Mucosa of descending colon (tissue), 3 donors: ENCODE measurements at regions not wholly inside any gene's neighbourhood (a gene's known extent, or its start where the extent isn't known, plus 50 kb on each side); places are given as distances from the start of the nearest gene placed in this dataset.

Experiments used
- ATAC-seq: fragments of 200-7000 bp; cut with Tn5 transposase; one replicate; pipeline ENCODE4 v1.9.1; 2020; ENCODE audit warnings: mild to moderate bottlenecking, moderate library complexity
- DNase-seq, 3 donors: peaks; one replicate each; pipeline ENCODE4 v3.0.0-alpha.2; 2020
- H3K36me3 ChIP-seq: fragments of 200-600 bp; one replicate; pipeline ENCODE4 v1.8.0; 2021; ENCODE audit warnings: low read depth, mild to moderate bottlenecking
- H3K4me1 ChIP-seq: fragments of 200-600 bp; one replicate; pipeline ENCODE4 v1.8.0; 2021; ENCODE audit warnings: low read depth, mild to moderate bottlenecking
- H3K4me3 ChIP-seq: fragments of 200-600 bp; one replicate; pipeline ENCODE4 v1.8.0; 2021; ENCODE audit warnings: mild to moderate bottlenecking
- H3K9me3 ChIP-seq: fragments of 200-600 bp; one replicate; pipeline ENCODE4 v1.8.0; 2021; ENCODE audit warnings: mild to moderate bottlenecking
- intact Hi-C, 2 donors: fragments of 100-400 bp; cut with DNase I in 1 of 2; cut with micrococcal nuclease in 1 of 2; formaldehyde crosslinking; loops; one replicate each; pipeline versions ENCODE4 v1.11.0 to v1.11.1; 2022; cut with DNase I, micrococcal nuclease
- TF ChIP-seq, protein P1 (sequence below): fragments of 200-600 bp; IDR thresholded peaks from one replicate; pipeline ENCODE4 v1.8.0; 2022; ENCODE audit warnings: antibody characterized with exemption, mild to moderate bottlenecking
- donor health status: DM: no; HTN: no; CAD: no; lungs with moderate emphysema.
- donor health status: DM: no; HTN: no; CAD: no.
- donor health status: DM: no; HTN: yes; CAD: no.

- Histone ChIP-seq H3K4me1 (peaks cover 7% of the 10 kb centered on the region), H3K9me3 (no peaks in the 10 kb centered on the region), H3K36me3 (no peaks in the 10 kb centered on the region), H3K4me3 (no peak overlapping the region)
- DNase-seq = no peak
- peak; percentile 63 for ATAC-seq
- intact Hi-C loops = no loop called here
- TF ChIP-seq, protein P1, sequence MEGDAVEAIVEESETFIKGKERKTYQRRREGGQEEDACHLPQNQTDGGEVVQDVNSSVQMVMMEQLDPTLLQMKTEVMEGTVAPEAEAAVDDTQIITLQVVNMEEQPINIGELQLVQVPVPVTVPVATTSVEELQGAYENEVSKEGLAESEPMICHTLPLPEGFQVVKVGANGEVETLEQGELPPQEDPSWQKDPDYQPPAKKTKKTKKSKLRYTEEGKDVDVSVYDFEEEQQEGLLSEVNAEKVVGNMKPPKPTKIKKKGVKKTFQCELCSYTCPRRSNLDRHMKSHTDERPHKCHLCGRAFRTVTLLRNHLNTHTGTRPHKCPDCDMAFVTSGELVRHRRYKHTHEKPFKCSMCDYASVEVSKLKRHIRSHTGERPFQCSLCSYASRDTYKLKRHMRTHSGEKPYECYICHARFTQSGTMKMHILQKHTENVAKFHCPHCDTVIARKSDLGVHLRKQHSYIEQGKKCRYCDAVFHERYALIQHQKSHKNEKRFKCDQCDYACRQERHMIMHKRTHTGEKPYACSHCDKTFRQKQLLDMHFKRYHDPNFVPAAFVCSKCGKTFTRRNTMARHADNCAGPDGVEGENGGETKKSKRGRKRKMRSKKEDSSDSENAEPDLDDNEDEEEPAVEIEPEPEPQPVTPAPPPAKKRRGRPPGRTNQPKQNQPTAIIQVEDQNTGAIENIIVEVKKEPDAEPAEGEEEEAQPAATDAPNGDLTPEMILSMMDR = no peak
Measured at GRCh38 chr15:70453238-70453637, 310.1 kb downstream of the UACA start.

GRCh38 chr15:70451821-70452653, 311.3 kb downstream of the UACA start:
- peak; percentile 43 to 70 (median 55) for DNase-seq
- Histone ChIP-seq H3K4me3 (no peak overlapping the region), H3K36me3 (no peaks in the 10 kb centered on the region), H3K4me1 (peaks cover 7% of the 10 kb centered on the region), H3K9me3 (no peaks in the 10 kb centered on the region)
- TF ChIP-seq, protein P1 = no peak
- intact Hi-C loops = no loop called here
- peak; percentile 79 for ATAC-seq

GRCh38 chr15:70450142-70450443, 313.3 kb downstream of the UACA start:
- H3K36me3 ChIP-seq = no peaks in the 10 kb centered on the region
- ATAC-seq = no peak
- no peak overlapping the region for H3K4me3 ChIP-seq
- intact Hi-C loops = no loop called here
- TF ChIP-seq, protein P1 = no peak
- H3K4me1 ChIP-seq = peaks cover 7% of the 10 kb centered on the region
- no peak for DNase-seq
- H3K9me3 ChIP-seq = no peaks in the 10 kb centered on the region

DNA sequence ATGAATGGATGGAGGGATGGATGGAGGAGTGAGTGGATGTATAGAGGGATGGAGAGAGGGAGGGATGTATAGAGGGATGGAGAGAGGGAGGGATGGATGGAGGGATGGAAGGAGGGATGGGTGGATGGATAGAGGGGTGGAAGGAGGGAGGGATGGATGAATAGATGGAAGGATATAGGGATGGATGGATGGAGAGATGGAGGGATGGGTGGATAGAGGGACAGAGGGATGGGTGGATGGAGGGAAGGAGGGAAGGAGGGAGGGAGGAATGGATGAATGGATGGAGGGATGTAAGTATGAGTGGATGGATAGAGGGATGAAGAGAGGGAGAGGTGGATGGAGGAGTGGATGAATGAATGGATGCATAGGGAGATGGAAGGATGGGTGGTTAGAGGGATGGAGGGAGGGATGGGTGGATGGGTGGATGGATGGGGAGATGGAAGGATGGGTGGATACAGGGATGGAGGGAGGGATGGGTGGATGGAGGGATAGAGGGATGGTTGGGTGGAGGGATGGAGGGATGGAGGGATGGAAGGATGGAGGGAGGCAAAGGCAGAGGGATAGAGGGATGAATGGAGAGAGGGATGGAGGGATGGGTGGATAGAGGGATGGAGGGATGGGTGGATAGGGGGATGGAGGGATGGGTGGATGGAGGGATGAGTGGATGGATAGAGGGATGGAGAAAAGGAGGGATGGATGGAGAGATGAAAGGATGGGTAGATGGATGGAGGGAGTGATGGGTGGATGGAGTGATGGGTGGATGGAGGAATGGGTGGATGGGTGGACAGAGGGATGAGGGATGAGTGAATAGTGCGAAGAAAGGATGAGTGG, 313.8 kb downstream of the UACA start:
- no peak for DNase-seq
- H3K9me3 ChIP-seq = no peaks in the 10 kb centered on the region
- intact Hi-C loops = no loop called here
- ATAC-seq = no peak
- no peak overlapping the region for H3K4me3 ChIP-seq
- peaks cover 7% of the 10 kb centered on the region for H3K4me1 ChIP-seq
- TF ChIP-seq, protein P1 = no peak
- H3K36me3 ChIP-seq = no peaks in the 10 kb centered on the region

DNA sequence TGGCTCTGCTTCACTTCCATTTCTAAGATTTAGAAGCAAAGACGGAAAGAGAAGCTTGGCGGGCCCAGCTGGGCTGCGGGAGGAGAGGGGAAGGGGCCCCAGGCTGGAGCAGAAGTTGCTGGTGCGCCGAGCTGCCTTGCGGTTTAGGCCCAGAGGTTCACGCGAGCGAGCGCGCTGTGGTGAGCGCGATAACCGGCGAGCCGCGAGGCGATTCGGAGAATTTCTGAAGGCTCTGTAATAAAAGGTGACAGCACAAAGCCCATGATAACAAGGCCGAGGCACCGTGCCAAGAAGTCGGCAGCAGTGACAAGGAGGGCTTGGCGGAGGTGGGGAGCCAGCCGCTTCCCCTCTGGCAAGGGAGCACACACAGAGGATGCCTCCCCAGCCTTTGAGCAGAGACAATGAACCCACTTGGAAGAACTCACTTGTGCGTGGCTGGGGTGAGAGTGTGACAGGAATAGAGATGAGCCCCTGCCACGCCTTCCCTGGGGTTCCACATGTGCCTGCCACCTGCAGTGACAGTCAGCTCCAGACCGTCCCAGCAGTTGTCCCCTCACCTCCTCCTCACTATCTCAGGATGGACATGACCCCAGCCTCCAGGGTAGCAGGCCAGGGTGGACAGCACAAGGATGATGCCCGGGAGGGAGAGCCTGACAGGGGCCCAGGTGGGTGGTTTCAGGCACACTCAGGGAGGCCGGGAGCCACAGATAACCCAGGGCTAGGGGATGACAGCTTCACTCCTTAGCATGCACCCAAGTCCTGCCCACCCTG, 315.2 kb downstream of the UACA start:
- ATAC-seq (peak; percentile 40), DNase-seq (peak; percentile 38 to 61 (median 52))
- Histone ChIP-seq H3K36me3 (no peaks in the 10 kb centered on the region), H3K9me3 (no peaks in the 10 kb centered on the region), H3K4me3 (no peak overlapping the region), H3K4me1 (peaks cover 7% of the 10 kb centered on the region)
- TF ChIP-seq, protein P1 = no peak
- intact Hi-C loops = no loop called here
